SHP77 (cell line): ENCODE measurements at regions not wholly inside any gene's neighbourhood (a gene's known extent, or its start where the extent isn't known, plus 50 kb on each side); places are given as distances from the start of the nearest gene placed in this dataset.

Source experiments
- DNase-seq, 2 experiments: peaks; one replicate each; lab custom pipeline; 2025; lab: John Stamatoyannopoulos, UW

DNA sequence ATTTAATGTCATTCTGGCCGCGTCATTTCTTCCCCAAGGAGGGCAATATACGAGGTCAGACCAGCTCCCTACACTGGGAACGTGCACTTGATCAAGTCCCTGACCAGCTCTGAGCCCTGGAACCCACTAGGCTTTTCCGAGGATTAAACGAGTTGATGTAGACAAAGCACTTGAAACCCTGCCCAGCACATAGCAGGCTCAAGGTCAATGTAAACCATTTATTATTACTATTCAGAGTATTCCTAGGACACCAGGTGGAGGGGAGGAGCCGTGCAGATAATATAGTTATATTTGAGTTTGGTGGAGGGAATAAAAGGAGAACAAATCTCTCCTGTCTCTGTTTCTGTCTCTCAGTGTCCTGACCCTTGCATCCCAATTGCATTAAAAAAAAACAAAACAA lies 174.1 kb upstream of the IGSF21 start:
- DNase-seq = no peak

DNA sequence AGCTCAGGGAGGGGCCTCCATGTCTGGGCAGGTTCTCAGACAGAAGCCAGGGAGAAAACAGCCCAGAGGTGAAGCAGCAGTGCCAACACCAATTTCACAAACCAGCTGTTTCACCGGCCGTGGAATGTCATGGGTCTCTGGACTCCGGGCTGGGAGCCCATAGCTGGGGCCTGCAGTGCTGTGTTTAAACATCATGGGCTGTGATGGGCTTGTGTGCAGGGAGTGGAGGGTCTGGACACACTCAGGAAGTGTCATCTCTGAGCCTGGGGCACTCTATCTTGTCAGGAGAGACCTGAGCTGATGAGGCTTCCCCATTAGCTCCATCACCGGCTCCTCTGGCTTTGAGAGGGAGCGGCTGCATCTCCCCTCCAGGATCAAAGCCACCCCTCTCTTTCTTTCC lies 173.6 kb upstream of the IGSF21 start:
- no peak for DNase-seq

DNA sequence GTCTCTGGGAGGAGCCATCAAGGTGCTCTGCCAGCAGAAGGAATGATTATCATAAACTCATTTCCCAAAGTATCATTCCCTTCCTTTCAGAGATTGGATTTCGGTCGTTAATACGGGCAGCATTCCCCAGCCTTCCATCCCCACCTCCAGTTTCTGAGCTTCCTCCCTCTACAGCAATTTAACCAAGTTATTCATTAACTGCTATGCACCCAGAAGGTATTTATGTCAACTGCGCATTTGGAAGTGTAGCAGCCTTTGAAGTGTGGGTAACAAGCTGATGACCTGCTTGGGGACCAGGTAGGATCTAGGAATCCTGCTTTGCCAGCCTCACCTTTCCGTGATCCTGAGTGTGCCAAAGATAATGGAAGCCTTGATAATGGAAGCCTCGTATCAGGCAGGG lies 172.4 kb upstream of the IGSF21 start:
- no peak for DNase-seq

DNA sequence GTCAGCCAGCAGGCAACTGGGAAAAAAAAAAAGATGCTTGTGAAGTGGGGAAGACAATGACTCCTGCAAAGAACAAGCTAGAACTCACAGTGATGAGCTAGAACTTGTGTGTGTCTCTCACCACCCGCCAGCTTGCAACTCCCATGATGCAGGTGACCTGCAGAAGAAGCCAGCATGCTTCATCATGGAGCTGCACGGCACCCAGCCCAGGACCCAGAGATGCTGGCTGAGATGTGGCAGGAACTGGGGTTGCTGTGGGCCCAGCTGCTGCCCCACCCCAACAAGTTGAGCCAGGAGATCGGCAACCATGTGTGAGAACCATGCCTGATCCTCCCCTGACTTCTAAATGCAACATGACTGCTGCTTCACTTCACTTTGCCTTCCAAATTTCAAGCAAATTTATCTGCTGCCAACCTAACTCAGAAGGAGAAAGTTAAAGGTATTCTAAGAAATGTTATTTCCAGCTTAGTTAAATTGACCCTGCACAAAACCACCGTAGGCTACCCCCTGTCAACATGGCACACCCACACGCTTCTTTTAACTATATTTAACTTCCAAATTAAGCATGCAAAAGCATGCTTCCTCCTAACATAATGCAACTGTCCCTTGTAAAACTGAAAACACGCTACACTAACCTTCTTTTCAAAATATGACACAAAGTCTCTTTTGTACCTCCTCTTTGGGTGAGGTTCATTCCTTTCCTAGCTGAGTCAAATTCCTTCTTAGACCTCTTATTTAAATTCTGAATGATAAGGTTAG lies 166.0 kb upstream of the IGSF21 start:
- DNase-seq = no peak

DNA sequence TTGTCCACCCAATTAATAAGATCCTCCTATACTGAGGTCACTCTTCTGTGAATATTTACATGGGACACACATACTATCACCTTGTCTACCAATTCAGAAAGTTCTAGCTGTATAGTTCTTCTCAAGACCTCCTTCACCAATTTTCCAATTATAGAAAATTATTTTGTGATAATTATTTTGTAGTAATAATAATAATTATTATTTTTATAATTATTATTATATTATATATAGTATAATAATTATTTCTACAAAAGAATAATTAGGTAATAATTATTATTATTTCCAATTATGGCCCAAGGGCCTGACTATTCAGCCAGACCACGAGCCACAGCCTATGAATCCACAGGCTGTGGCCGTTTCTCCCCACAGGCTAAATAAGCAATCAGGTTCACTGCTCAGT lies 164.1 kb upstream of the IGSF21 start:
- no peak for DNase-seq

DNA sequence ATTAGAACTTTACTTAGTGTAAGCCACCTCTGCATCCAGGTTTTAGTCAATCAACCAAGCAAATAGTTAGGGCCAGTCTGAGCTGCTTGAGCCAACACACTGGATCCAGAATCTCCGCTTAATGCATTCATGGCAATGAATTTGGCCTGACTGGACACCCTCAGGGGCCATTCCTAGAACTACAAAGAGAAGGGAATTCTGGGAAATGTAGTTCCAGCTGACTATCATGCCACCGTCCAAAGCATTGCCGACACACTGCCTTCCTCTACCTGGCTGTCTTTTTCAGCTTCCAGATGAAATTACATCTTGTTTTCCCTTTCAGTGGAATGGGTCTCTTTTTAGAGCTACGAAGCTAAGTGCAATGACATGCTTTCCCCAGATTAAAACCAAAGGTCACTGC lies 163.0 kb upstream of the IGSF21 start:
- DNase-seq = no peak

DNA sequence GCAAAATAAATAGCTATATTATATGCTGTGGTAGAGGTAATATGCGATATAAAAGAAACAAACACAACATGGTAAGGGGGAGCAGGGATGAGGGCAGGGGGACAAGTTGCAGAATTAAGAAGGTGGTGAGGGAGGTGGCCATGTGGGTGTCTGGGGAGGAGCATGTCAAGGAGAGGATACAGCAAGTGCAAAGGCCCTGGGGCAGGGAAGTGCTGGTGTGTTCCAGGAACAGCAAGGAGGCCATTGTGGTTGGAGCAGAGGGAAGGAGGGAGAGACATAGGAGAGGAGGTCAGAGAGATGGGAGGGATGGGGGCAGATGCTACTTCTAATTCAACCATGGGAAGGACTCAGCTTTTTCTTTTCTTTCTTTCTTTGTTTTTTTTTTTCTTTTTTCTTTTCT lies 161.2 kb upstream of the IGSF21 start:
- DNase-seq = no peak

DNA sequence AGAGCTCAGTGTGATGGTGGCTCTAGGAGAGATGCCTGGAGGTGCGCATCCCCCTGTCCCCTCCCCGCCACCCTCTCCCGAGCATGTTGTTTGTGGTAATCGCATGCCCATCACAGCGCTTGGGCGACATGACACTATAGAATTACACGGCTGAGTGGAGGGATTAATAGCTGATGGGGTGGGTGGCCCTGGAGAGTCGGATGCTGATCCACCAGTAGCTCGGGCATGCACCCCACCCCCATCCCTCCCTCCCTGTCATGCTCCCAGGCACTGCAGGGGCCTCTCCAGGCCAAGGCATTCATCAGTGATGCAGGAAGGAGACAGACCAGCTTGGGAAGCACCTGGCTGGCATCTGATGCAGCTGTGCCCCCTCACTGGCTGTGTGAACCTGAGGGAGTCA lies 159.0 kb upstream of the IGSF21 start:
- no peak for DNase-seq

DNA sequence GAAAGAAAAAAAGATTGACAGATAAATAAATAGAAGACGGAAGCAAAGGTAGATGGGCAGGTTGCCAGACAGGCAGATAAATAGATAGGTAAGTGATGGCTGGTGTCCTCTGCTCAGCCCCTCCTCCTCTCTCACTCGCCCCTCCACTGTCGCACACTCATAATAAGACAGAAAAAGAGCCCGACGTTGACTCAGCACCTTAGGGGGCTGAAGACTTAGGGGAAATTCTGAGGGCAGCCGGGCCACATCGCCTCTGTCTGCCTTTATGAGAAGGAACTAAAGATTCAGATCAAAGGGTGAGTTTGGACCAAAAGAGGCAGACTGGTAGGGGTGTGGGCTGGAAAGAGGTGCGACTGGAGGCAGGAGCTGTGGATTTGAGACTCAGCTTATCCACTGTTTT lies 158.1 kb upstream of the IGSF21 start:
- no peak for DNase-seq

DNA sequence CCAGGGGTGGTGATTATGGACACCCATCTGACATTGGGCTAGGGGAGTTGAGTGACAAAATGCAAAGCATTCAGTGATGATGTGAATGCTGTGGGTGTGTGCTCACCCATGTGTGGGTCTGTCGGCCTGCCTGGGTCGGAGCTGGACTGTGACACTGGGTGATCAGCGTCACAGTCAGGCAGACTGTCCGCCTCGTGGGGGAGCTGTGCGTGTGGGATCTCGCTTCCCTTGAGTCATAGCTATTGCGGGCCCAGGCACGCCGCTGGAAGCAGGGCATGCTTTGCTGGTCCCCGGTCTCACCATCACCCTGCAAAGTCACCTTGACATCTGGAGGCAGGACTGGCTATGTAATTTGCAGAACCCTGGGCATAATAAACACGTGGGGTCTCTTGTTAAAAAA lies 156.9 kb upstream of the IGSF21 start:
- no peak for DNase-seq

DNA sequence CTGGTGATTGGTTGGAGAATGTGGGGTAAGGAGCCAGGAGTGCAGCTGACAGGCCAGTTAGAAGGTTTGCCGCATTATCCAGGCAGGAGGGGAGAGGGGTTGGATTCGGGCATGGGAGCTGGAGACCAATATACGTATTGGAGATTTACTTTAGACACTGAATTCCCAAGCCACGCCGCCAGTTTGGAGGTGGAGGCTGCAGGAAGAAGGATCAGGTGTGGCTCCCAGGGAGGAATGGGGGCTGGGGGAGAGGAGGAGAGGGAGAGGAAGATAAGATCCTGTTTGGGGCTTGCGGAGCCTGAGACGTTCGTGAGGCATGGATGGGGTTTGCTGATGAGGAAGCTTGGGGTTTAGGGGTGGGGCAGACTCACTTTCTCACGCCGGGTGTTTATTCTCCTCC lies 155.1 kb upstream of the IGSF21 start:
- no peak for DNase-seq

DNA sequence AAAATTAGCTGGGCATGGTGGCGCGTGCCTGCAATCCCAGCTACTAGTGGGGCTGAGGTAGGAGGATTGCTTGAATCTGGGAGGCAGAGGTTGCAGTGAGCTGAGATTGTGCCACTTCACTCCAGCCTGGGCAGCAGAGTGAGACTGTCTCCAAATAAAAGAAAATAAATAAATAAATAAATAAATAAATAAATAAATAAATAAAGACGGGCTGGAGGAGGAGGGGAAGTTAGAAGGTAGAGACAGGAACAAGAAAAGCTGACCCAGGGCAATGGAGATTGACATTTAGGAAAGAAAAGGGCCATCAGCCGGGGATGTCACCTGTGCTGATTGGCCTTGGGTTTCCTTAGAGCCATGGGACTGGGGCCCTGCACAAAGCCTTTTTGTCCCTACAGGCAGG lies 153.7 kb upstream of the IGSF21 start:
- no peak for DNase-seq

DNA sequence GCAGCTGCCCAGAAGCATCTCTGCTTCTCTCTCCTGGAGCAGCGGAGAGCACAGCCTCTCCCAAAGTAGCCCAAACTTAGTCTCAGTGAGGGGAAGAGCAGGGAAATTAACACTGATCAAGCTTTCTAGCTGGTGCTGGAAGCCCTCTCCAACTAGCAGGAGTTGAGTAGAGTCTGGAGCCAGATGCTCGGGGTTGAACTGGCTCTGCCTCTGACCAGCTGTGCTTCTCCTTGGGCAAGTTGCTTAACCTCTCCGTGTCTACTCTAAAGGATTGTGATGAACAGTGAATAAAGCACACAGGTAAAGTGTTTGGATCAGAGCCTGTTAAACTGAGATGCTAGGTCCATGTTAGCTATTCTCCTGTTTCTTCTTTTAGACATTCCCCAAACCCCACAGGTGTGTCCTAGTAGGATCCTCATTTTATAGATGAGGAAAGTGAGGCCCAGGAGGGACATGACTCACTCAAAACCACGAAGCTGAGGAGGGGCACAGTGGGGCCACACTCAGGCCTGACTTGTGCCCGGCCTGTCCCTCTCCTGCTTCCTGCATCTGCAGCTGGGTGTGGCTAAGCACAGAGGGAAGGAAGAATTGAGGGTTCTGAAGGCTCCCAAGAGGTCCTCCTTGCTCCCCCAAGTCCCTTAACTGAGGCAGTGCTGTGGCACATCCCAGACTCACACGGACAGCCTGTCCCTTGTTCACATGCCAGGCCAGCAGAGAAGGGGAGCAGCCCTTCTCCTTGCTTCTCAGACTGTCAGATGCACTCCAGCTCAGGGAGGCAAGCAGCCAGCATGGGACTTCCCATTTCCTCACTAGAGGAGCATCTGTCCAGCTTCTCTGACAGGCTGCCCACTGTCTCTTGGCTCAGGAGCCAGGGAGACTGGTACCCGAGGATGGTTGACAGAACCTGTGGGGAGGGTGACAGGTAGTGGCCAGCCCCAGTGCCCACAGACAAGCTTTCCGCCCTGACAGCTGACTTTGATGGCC lies 152.0 kb upstream of the IGSF21 start:
- DNase-seq = no peak

DNA sequence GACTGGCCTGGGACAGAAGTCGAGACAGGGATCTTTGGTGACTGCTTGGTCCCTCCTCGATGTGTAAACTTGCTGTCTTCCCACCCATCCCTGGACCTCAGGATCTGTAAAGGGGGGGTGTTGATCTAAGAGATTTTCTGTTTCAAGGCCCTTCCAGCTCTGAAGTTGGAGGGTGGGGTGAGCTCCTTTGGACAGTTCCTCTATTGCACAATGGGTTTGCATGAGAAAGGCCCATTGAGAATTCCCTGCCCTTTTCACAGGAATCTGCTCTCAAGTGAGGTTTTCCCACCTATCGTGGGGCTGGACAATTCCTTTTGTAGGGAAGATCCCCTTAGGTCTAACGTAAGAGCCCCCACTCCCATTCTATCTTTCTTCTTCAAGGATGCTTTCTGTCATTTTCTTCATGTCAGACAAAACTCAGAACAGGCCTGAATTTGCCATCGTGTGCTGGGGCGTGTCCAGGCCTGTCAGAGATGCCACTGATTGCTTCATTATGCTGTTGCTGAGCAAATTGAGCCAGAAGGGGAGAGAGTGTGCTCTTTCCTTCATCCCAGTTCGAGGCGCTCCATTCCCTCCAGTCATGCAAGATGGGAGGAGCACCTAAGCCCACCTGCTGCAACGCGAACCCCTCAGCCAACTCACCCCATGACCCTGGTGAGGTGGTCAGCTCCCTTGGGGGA lies 149.9 kb upstream of the IGSF21 start:
- no peak for DNase-seq

DNA sequence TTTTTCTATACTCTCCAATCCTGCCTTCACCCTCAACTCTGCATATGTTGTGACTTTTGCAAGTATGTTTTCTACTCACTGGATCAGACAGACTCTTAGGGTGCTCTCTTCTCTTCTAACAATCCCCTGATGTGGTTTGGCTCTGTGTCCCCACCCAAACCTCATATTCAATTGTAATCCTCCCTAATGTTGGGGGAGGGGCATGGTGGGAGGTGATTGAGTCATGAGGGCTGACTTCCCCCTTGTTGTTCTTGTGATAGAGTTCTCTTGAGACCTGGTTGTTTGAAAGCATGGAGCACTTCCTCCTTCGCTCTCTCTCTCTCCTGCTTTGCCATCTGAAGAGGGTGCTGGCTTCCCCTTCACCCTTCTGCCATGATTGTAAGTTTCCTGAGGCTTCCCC lies 148.9 kb upstream of the IGSF21 start:
- DNase-seq = no peak

DNA sequence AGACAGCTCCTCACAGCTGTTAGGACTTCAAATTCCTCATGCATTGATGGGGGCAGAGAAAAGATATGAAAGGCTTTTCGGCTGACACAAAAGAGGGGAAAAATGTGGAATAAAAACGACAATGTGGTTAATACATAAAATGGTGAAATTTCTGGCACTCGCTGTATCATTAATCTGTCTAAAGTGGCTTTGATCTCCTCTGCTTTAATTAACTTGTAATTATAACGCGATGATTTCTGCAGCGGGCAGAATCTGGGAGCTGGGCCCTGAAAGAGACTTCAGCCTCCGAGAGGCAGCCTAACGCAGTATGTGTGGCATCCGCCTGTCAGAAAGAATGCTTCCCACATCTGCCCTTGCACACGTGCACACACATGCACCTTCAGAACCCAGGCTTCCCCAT lies 144.1 kb upstream of the IGSF21 start:
- DNase-seq = no peak

DNA sequence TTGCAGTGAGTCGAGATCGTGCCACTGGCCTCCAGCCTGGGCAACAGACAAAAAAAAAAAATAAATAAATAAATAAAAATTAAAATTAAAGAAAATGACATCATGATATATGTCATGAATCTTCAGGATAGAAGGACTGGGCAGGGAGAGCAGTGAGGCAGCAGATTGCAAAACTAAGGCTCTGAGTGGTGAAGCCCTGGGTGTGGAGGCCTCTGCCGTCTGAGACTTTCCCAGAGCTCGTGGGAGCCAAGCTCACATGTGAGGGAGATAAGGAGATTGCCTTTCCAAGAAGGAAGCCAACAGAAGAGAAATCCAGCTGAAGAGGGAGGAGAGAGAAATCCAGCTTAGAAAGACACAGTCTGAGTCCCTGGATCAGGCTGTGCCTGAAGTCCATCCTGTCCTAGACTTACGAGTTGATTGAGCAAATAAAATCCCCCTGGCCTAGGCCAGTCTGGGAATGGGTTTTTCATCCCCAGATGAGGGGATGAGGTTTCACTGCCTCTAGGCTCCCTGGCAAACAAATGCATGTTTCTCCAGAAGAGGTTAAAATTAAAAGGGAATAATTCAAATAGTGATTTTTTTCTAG lies 142.0 kb upstream of the IGSF21 start:
- no peak for DNase-seq

DNA sequence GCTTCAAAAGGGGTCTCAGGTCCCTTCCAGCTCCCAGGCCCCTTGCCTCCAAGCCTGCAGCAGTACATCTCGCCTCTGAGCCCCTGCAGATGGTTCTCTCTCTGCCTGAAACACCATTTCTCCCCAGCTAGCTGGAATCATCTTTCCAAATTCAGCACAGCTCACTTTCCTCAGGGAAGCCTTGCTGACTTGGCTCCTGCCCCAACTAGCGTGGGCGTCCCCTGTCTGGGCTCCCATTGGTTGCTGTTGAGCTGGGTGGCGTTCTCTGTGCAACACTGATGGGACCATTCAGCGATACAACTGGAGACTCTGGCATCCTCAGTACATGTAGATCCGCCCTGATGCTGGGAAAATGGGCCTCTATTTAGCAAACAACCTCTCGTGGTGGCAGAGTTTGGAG lies 141.3 kb upstream of the IGSF21 start:
- DNase-seq = no peak

DNA sequence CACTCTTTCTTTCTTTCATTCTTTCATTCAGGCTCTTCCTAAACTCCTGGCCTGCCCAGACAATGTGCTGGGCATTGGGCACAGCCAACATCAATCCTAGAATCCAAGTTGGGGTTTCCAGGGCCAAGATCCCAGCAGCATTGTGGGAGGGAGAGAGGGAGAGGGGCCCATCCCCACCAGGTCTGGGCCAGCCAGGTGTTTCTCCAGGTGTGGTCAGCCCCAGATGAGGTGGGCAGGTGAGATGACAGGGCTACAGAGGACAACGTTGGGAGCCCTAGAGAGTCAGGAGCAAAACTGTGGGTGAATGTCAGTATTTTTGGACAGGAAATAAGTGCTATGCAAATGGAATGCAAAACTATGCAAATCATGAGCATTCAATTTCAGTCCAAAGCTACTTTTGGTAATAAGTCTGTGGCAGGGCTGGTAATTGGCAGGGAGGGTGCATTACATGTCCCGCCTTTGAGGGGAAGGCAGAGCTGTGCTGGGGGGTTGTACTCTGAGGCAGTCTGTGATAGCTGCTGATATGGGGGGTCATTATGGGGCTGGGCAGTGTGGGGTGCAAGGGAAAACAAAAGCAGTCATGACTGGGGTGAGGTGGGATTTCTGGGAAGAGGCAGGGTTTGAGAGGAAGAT lies 139.9 kb upstream of the IGSF21 start:
- DNase-seq = no peak

DNA sequence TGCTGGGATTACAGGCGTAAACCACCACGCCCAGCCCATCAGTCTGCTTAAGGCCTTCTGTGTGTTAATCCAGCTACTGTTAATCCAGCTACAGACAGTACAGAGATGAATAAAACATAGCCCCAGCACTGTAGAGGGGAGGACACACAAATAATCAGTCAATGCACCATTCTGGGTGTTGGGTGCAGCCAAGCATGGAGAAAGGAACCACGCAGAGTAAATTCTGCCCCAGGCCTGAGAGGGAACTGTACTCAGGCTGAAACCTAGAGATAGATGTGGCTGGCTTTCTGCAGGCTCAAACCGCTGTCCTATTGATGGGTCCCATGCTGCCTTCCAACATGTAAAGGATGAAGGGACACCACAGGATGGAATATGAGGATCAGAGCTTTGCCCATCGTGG lies 136.8 kb upstream of the IGSF21 start:
- DNase-seq = no peak

DNA sequence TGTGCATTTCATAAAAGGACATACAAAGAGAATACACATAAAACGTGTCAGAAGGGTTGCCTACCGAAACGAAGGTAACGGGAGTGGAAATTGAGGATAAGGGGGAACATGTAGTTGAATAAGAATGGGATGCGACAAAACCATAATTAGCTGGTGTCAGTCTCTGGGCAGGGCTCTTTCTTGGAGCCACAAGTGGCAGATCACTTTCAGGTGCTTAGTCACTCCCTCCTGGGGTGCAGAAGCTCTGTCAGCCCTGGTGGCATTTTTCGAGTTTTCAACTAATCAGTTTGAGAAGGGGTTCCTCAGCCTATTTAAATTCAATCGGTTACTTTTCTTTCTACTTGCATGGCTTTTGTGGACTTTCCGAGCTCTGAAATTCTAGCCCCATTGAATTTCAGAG lies 133.9 kb upstream of the IGSF21 start:
- no peak for DNase-seq

DNA sequence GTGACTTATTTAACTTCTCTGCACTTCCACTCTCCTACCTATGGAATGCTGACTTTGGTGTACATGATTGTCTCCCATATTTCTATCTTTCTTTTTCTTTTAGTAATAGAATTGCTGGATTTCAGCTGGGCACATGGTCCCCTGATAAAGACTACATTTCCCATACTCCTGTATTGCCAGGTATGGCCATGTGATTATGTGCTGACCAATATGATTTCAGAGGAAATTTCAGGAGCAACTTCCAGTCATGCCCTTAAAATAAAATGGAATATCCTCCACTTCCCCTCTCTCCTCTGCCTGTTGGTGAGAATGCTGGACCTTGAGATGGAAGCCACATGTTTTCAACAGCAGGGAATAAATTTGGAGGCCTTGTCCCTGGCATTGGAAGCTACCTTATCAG lies 130.7 kb upstream of the IGSF21 start:
- DNase-seq = no peak
